ENCODE measurements at regions not wholly inside any gene's neighbourhood (a gene's known extent, or its start where the extent isn't known, plus 50 kb on each side); places are given as distances from the start of the nearest gene placed in this dataset.

DNA sequence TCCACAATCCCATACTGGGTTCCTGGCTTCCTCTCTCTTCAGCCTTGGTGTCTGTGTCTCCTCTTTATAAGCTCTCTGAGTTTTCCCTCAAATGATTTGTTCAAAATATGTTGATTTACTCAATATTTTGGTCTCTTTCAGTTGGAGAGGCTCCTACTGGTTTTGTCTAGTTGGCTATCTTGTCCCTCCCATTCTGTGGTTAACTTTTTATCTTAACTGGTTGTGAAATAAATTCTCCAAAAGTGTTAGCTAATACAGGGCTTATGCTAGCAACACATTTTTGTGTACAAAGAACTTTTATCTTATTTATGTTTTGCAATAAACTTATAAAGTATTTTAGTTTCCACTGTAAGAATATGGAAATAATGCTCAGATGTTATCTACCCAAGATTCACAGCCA, 200.9 kb downstream of the AASDHPPT start:
- no peak for TF ChIP-seq SMC3 (IDR thresholded peaks at IDR 0.05; ENCODE audit: low read length)
- no peak for TF ChIP-seq POLR2AphosphoS5 (IDR thresholded peaks at IDR 0.05; ENCODE audit: low read depth, low read length)
- no peak for TF ChIP-seq MXI1 (IDR thresholded peaks at IDR 0.05; ENCODE audit: borderline replicate concordance, low read depth, low read length)
- no peak for TF ChIP-seq POLR2A (IDR thresholded peaks at IDR 0.05; ENCODE audit: insufficient read depth in 1 of 2, low read depth in 2 of 2, low read length in 2 of 2)
- no peak for TF ChIP-seq SUZ12 (IDR thresholded peaks at IDR 0.05; ENCODE audit: low read depth, low read length)
- TF ChIP-seq, protein P1, sequence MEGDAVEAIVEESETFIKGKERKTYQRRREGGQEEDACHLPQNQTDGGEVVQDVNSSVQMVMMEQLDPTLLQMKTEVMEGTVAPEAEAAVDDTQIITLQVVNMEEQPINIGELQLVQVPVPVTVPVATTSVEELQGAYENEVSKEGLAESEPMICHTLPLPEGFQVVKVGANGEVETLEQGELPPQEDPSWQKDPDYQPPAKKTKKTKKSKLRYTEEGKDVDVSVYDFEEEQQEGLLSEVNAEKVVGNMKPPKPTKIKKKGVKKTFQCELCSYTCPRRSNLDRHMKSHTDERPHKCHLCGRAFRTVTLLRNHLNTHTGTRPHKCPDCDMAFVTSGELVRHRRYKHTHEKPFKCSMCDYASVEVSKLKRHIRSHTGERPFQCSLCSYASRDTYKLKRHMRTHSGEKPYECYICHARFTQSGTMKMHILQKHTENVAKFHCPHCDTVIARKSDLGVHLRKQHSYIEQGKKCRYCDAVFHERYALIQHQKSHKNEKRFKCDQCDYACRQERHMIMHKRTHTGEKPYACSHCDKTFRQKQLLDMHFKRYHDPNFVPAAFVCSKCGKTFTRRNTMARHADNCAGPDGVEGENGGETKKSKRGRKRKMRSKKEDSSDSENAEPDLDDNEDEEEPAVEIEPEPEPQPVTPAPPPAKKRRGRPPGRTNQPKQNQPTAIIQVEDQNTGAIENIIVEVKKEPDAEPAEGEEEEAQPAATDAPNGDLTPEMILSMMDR (CRISPR knock-in tag; IDR thresholded peaks at IDR 0.05): no peak
- TF ChIP-seq, protein P2, sequence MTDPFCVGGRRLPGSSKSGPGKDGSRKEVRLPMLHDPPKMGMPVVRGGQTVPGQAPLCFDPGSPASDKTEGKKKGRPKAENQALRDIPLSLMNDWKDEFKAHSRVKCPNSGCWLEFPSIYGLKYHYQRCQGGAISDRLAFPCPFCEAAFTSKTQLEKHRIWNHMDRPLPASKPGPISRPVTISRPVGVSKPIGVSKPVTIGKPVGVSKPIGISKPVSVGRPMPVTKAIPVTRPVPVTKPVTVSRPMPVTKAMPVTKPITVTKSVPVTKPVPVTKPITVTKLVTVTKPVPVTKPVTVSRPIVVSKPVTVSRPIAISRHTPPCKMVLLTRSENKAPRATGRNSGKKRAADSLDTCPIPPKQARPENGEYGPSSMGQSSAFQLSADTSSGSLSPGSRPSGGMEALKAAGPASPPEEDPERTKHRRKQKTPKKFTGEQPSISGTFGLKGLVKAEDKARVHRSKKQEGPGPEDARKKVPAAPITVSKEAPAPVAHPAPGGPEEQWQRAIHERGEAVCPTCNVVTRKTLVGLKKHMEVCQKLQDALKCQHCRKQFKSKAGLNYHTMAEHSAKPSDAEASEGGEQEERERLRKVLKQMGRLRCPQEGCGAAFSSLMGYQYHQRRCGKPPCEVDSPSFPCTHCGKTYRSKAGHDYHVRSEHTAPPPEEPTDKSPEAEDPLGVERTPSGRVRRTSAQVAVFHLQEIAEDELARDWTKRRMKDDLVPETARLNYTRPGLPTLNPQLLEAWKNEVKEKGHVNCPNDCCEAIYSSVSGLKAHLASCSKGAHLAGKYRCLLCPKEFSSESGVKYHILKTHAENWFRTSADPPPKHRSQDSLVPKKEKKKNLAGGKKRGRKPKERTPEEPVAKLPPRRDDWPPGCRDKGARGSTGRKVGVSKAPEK (CRISPR knock-in tag; IDR thresholded peaks at IDR 0.05; ENCODE audit: borderline replicate concordance): no peak
- TF ChIP-seq, protein P3, sequence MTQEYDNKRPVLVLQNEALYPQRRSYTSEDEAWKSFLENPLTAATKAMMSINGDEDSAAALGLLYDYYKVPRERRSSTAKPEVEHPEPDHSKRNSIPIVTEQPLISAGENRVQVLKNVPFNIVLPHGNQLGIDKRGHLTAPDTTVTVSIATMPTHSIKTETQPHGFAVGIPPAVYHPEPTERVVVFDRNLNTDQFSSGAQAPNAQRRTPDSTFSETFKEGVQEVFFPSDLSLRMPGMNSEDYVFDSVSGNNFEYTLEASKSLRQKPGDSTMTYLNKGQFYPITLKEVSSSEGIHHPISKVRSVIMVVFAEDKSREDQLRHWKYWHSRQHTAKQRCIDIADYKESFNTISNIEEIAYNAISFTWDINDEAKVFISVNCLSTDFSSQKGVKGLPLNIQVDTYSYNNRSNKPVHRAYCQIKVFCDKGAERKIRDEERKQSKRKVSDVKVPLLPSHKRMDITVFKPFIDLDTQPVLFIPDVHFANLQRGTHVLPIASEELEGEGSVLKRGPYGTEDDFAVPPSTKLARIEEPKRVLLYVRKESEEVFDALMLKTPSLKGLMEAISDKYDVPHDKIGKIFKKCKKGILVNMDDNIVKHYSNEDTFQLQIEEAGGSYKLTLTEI (CRISPR knock-in tag; conservative IDR thresholded peaks at IDR 0.05): no peak
- TF ChIP-seq CREM (IDR thresholded peaks at IDR 0.05): no peak
- no peak for TF ChIP-seq CREM (CRISPR knock-in tag; IDR thresholded peaks at IDR 0.05)
- TF ChIP-seq ZNF747 (CRISPR knock-in tag; IDR thresholded peaks at IDR 0.05; ENCODE audit: borderline replicate concordance): no peak
- no peak for TF ChIP-seq HNRNPL (IDR thresholded peaks at IDR 0.05; ENCODE audit: low read depth, low read length)
- no peak for TF ChIP-seq TARDBP (CRISPR knock-in tag; IDR thresholded peaks at IDR 0.05)
- no peak for TF ChIP-seq ZNF331 (CRISPR knock-in tag; IDR thresholded peaks at IDR 0.05)
